Panc1 (cell line): ENCODE measurements at regions not wholly inside any gene's neighbourhood (a gene's known extent, or its start where the extent isn't known, plus 50 kb on each side); places are given as distances from the start of the nearest gene placed in this dataset.

ENCODE experiments used
- ATAC-seq: fragments of 200-7000 bp; cut with Tn5 transposase; 2 replicates; pipeline ENCODE4 v1.9.1; 2020; ENCODE audit warnings: mild to moderate bottlenecking, moderate library complexity
- BruUV-seq: library from RNA; stranded (reverse); fragments of 400-500 nt; replicated peaks from 2 replicates; lab custom pipeline; 2021; lab: Mats Ljungman, UMichigan
- CTCF ChIA-PET: fragments of 300-600 bp; sonication (Branson Sonifier 250); formaldehyde crosslinking; loops from one replicate; lab custom pipeline; 2022; ENCODE audit warnings: antibody characterized with exemption; lab: Charles Lee
- POLR2A ChIA-PET: fragments of 300-600 bp; sonication (Branson Sonifier 250); formaldehyde crosslinking; loops from one replicate; lab custom pipeline; 2022; ENCODE audit warnings: antibody characterized with exemption; lab: Charles Lee
- DNase-seq: peaks from one replicate; pipeline ENCODE4 v3.0.0-alpha.2; 2010; ENCODE audit warnings: low read depth, low spot score
- H3K27ac ChIP-seq: 2 replicates; pipeline ENCODE4 v1.5.1; 2011; ENCODE audit warnings: mild to moderate bottlenecking, low read length, inconsistent platforms
- H3K27me3 ChIP-seq: fragments of 200-500 bp; sonication (Bioruptor generic); 2 replicates; pipeline ENCODE4 v1.6.0; 2014; ENCODE audit warnings: low read length, inconsistent platforms; ENCODE audit not compliant: control insufficient read depth, insufficient read depth
- H3K36me3 ChIP-seq: fragments of 200-500 bp; sonication (Bioruptor generic); 2 replicates; pipeline ENCODE4 v1.5.1; 2014; ENCODE audit warnings: inconsistent platforms, mild to moderate bottlenecking, low read length, moderate library complexity; ENCODE audit not compliant: control insufficient read depth, insufficient read depth
- H3K4me1 ChIP-seq: 2 replicates; pipeline ENCODE4 v1.5.1; 2011; ENCODE audit warnings: inconsistent platforms, mild to moderate bottlenecking, low read length, moderate library complexity; ENCODE audit not compliant: control insufficient read depth, insufficient read depth
- H3K4me3 ChIP-seq, 2 experiments: 2 replicates each; pipeline ENCODE4 v1.5.1; 2011 to 2012; ENCODE audit warnings: low read depth in 2 of 2, low read length in 2 of 2, mild to moderate bottlenecking in 2 of 2, inconsistent platforms in 1 of 2, moderate library complexity in 1 of 2
- H3K9me3 ChIP-seq: fragments of 200-500 bp; sonication (Bioruptor generic); 2 replicates; pipeline ENCODE4 v1.5.1; 2014; ENCODE audit warnings: low read depth, mild to moderate bottlenecking, inconsistent platforms, low read length, moderate library complexity; ENCODE audit not compliant: control insufficient read depth, insufficient read depth
- CTCF ChIP-seq: fragments of 450-650 bp; IDR thresholded peaks from 2 replicates; pipeline ENCODE4 v1.5.1; 2017; ENCODE audit warnings: mild to moderate bottlenecking
- POLR2AphosphoS5 ChIP-seq: IDR thresholded peaks from 2 replicates; pipeline ENCODE4 v1.6.1; 2012; ENCODE audit warnings: mild to moderate bottlenecking, low read depth, low read length, moderate library complexity
- REST ChIP-seq, 2 experiments: IDR thresholded peaks; 2 replicates each; pipeline ENCODE4 v1.6.1; 2011 to 2012; ENCODE audit warnings: low read depth in 2 of 2, control low read depth in 1 of 2, low read length in 1 of 2, mild to moderate bottlenecking in 1 of 2, moderate library complexity in 1 of 2; ENCODE audit not compliant: insufficient read depth in 1 of 2
- SIN3A ChIP-seq: IDR thresholded peaks from 2 replicates; pipeline ENCODE4 v1.6.1; 2012; ENCODE audit warnings: low read depth, mild to moderate bottlenecking, low read length, moderate library complexity, borderline replicate concordance; ENCODE audit not compliant: insufficient read depth
- TCF7L2 ChIP-seq: IDR thresholded peaks from 2 replicates; pipeline ENCODE4 v1.6.1; 2011; ENCODE audit warnings: mild to moderate bottlenecking, low read depth, low read length, inconsistent platforms
- in situ Hi-C: cut with HindIII; loops from 2 replicates; pipeline ENCODE4 v1.10.0; 2016; ENCODE audit warnings: low sequenced_read_pairs, low pct_unique_long_range_greater_than_20kb
- intact Hi-C: fragments of 100-400 bp; cut with micrococcal nuclease; formaldehyde crosslinking; loops from one replicate; pipeline ENCODE4 v1.10.0; 2022; ENCODE audit not compliant: unreplicated experiment

DNA sequence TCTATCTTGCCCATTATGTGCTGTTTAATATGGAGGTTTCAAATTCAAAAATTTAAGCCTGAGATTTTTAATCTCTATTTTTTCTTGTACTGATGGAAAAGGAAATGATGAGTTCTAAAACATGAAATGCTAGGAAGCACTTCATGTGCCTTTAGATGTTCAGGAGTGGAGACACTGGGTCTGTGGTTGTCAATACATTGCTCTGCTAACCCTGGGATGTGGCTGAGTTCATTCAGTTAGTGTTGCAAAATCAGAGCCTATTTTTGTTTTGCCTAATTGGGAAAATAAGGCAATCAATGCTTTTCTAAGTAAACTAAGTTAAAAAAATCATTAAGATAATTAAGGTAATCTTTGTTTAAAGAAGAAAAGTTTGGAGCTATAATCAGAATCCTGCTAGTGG is 83.1 kb downstream of the DIPK2A start:
- TF ChIP-seq TCF7L2 = no peak
- TF ChIP-seq SIN3A = no peak
- no peak for TF ChIP-seq REST (IDR thresholded peaks at IDR 0.05; ENCODE audit: insufficient read depth in 1 of 2, low read depth in 2 of 2, low read length in 1 of 2)
- TF ChIP-seq CTCF = no peak
- no peak for TF ChIP-seq POLR2AphosphoS5
- no peak for ATAC-seq
- Histone ChIP-seq H3K27me3 (no peaks in the 10 kb centered on the region), H3K4me3 (no peak overlapping the region), H3K36me3 (no peaks in the 10 kb centered on the region; the same call in 1 of the 2 replicates), H3K4me1 (no peaks in the 10 kb centered on the region), H3K27ac (no peak overlapping the region), H3K9me3 (no peaks in the 10 kb centered on the region)
- ChIA-PET CTCF (no interaction called here), POLR2A (interaction anchor here (0.6 kb wide), 1 partner anchor 213 kb away, joined by 7 read pairs; no protein-coding TSS in a partner anchor)
- no peak for DNase-seq
- in situ Hi-C loops (no loop called here), intact Hi-C loops (no loop called here)
- no TSS peak for BruUV-seq

- no peaks in the 10 kb centered on the region; the same call in 1 of the 2 replicates for H3K36me3 ChIP-seq
- CTCF ChIA-PET = no interaction called here
- no peaks in the 10 kb centered on the region for H3K4me1 ChIP-seq
- no peak overlapping the region for H3K4me3 ChIP-seq
- DNase-seq = no peak
- H3K9me3 ChIP-seq = no peaks in the 10 kb centered on the region
- intact Hi-C loops = no loop called here
- H3K27me3 ChIP-seq = no peaks in the 10 kb centered on the region
- BruUV-seq = no TSS peak
- TF ChIP-seq CTCF (no peak), SIN3A (no peak), REST (IDR thresholded peaks at IDR 0.05; ENCODE audit: insufficient read depth in 1 of 2, low read depth in 2 of 2, low read length in 1 of 2) (no peak), TCF7L2 (no peak), POLR2AphosphoS5 (no peak)
- H3K27ac ChIP-seq = no peak overlapping the region
- POLR2A ChIA-PET = no interaction called here
- ATAC-seq = no peak
- in situ Hi-C loops = no loop called here
These were observed 84.0 kb downstream of the DIPK2A start for GRCh38 chr3:144055604-144056003.
